Gastroesophageal sphincter (tissue), 3 donors: ENCODE measurements at regions not wholly inside any gene's neighbourhood (a gene's known extent, or its start where the extent isn't known, plus 50 kb on each side); places are given as distances from the start of the nearest gene placed in this dataset.

ENCODE experiments used
- EP300 ChIP-seq: sonication (generic); formaldehyde crosslinking; IDR thresholded peaks from one replicate; pipeline ENCODE4 v1.6.1; 2017; ENCODE audit warnings: antibody characterized with exemption, mild to moderate bottlenecking
- POLR2A ChIP-seq, 2 donors: fragments of 450-650 bp; IDR thresholded peaks; one replicate each; pipeline ENCODE4 v1.6.1; 2017; ENCODE audit warnings: antibody characterized with exemption in 2 of 2, mild to moderate bottlenecking in 2 of 2, moderate library complexity in 1 of 2
- POLR2AphosphoS5 ChIP-seq: sonication (generic); formaldehyde crosslinking; IDR thresholded peaks from one replicate; pipeline ENCODE4 v1.6.1; 2017; ENCODE audit warnings: antibody characterized with exemption
- TF ChIP-seq, protein P1 (sequence below), 4 experiments: fragments of 200-600 bp in 2 of 4; fragments of 450-650 bp in 2 of 4; sonication (generic) in 1 of 4; IDR thresholded peaks; one replicate each; pipeline ENCODE4 v1.5.1; 2017 to 2019; ENCODE audit warnings: antibody characterized with exemption in 4 of 4, mild to moderate bottlenecking in 2 of 4, moderate library complexity in 2 of 4

GRCh38 chr9:87233431-87233830, 264.2 kb upstream of the DAPK1 start:
- no peak for TF ChIP-seq POLR2A (IDR thresholded peaks at IDR 0.05)
- TF ChIP-seq, protein P1, sequence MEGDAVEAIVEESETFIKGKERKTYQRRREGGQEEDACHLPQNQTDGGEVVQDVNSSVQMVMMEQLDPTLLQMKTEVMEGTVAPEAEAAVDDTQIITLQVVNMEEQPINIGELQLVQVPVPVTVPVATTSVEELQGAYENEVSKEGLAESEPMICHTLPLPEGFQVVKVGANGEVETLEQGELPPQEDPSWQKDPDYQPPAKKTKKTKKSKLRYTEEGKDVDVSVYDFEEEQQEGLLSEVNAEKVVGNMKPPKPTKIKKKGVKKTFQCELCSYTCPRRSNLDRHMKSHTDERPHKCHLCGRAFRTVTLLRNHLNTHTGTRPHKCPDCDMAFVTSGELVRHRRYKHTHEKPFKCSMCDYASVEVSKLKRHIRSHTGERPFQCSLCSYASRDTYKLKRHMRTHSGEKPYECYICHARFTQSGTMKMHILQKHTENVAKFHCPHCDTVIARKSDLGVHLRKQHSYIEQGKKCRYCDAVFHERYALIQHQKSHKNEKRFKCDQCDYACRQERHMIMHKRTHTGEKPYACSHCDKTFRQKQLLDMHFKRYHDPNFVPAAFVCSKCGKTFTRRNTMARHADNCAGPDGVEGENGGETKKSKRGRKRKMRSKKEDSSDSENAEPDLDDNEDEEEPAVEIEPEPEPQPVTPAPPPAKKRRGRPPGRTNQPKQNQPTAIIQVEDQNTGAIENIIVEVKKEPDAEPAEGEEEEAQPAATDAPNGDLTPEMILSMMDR (IDR thresholded peaks at IDR 0.05) = no peak
- no peak for TF ChIP-seq POLR2AphosphoS5
- TF ChIP-seq EP300 = no peak
